Stimulated activated CD4-positive, alpha-beta T cell treated with anti-CD3 and anti-CD28 coated beads, Interleukin-15, amount 100 ng/mL, for 24 hours (primary cell): ENCODE measurements at regions not wholly inside any gene's neighbourhood (a gene's known extent, or its start where the extent isn't known, plus 50 kb on each side); places are given as distances from the start of the nearest gene placed in this dataset.
A peak's percentile ranks its signal among the peaks of the same experiment; 100 is the strongest.

Experiments
- DNase-seq: peaks from one replicate; pipeline ENCODE4 v3.0.0-alpha.2; 2020

DNA sequence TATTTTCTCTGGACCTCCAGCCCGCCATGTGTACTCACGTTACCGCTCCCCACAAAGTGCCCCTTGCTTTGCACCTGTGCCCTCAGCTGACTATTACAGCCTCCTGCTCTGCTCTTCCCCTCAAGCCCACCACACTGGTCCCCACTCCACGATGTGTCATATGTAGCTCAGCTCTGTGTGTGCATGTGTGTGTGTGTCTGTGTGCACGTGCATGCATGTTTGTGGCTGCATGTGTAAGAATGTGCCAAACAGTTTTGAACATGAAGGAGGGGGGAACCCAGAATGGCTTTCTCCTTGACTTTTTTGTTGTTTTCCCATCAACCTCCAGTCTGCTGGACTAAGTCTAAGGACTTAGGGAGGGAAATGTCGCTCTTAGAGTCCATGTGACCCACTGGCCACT, 54.8 kb upstream of the BTRC start:
- DNase-seq: no peak

DNA sequence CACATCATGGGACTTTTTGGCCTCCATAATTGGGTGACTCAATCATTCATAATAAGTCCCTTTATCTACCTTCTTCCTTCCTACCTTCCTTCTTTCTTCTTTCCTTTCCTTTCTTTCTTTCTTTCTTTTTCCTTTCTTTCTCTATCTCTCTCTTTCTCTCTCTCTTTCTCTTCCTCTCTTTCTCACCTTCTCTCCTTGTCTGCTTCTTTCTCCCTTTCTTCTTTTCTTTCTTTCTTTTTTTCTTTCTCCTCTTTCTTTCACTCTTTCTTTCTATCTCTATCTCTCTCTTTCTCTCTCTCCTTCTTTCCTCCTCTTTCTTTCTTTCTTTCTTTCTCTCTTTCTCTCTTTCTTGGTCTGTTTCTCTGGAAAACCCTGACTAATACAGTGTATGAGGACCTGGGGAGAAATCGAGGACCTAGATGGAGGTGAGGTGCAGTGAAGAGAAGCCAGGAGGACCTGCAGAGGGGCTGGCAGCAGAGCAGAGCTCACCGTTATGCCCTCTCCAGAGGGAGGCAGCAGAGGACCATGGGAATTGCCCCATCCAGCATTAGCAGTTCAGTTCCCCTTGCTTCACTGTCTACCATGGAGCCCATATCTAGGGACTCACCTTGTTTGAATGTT, 52.7 kb upstream of the BTRC start:
- DNase-seq: peak; percentile 65

DNA sequence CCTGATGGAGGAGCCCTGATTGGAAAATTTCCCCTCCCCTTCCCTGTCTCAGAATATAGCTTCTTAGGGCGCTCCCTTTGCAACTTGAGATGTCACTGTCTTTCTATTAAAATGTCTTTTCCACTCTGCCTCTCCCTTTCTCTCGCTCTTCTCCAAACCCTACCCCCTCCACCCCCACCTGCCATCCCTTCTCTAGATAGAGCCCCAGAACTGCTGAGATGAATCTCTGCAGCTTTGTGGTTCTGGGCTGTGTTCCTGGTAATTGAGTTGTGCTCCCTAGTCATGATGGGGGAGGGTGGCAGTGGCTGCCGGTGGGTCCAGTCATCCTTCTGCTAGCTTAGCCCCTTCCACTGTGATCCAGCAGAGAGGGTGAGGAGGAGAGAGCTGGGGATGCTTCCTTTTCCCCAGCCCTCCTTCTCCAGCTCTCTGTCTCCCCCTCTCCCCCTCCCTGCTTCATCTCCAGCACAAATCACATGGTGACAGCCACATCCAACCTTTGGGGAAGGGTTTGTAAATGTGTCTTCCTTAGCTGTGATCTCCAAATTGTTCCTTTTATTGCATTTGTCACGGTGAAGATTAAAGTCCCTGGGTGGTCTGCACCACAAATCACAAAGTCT, 50.8 kb upstream of the BTRC start:
- DNase-seq: no peak
